NCI-H524 (cell line): ENCODE measurements at regions not wholly inside any gene's neighbourhood (a gene's known extent, or its start where the extent isn't known, plus 50 kb on each side); places are given as distances from the start of the nearest gene placed in this dataset.

ENCODE experiments used
- DNase-seq, 2 experiments: peaks; one replicate each; lab custom pipeline; 2025; lab: John Stamatoyannopoulos, UW

DNA sequence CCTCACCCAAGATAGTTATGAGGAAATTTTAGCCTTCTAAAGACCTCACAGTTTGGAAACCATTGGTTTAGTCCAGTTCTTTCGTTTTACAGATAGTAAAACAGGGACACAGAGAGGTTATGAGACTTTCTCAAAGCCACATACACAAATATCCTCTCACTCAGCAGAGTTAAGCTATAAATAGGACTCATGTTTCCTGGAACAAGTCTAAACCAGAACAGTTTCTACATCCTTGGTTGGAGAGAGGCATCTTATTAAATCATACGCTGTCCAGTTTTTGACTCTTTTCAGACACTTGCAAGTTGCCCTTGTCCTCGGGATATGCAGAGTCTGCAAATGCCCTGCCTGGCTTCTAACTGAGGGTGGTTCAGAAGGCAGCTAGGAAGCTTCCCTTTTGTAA, 462.1 kb upstream of the DEPDC1 start:
- no peak for DNase-seq

DNA sequence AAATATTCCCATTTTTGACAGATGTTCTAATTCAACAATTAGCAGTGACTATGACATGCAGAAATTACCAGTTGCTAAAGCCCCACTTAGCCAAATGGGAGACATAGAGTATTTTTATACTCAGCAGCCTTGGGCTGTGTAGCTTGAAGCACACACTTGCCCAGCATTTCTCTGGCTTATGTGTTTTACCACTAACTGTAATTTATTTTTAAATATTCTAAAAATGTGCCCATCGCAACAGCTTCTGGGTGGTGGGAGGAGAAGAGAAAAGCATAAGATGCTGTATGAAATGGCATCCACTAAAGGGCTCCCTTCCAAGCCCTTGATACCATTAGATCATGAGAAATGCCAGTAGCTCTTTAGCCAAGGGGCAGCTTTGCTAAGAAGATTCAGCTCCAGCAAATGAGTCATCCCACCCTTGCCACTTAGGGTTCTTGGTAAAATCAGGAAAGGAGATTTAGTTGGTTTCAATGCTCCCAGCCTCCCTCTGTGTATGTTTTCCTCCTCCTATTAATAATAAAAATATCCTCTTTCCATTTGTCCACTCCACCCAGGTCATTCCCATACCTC, 462.7 kb upstream of the DEPDC1 start:
- no peak for DNase-seq

DNA sequence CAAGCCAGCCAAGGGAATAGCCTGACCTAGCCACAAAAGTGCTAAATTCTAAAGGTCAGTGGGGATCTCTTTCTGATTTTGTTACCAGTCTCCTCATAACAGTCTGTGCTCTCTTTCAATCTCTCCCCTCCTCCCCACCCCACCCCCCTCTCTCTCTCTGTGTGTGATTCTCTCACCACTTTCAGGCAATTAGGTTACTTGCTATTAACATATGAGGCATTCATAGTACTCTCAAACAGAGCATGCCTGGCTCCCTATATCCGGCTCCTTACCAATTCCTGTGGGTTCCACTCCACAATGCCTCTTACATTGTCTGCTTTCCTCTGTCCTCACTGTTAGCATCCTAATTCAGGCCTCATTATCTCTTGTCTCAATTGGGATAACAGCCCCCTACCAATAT, 464.3 kb upstream of the DEPDC1 start:
- no peak for DNase-seq

DNA sequence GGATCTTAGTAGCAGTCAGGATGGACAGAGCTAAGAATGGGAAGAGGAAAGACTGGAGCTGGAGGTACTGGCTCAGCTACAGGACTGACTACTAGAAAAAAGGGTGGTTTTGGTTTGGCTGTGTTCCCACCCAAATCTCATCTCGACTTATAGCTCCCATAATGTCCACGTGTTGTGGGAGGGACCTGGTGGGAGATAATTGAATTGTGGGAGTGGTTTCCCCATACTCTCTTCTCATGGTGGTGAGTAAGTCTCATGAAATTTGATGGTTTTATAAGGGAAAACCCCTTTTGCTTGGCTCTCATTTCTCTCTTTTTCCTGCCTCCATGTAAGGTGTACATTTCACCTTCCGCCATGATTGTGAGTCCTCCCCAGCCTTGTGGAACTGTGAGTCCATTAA, 466.5 kb upstream of the DEPDC1 start:
- DNase-seq, result no peak

GRCh38 chr1:68969441-68969840, 472.6 kb upstream of the DEPDC1 start:
- no peak for DNase-seq

DNA sequence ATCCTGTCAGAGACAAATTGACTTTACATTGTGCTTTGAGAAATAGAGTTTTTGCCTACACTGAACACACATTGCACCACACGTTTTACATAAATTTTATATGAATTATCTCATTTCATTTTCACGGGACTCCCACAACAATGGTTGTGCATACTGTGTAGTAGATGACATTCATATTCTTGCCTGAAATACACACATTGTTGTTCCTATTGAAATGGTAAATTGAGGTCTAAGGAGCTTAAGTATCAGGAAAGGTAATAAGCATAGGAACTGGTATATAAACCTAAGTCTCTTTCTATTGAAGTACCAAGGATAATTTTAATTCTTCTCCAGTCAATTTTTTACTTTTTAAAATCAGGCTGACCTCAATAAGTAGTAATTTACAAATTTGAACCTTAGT, 473.7 kb upstream of the DEPDC1 start:
- DNase-seq, result no peak

GRCh38 chr1:68973459-68974244, 476.8 kb upstream of the DEPDC1 start:
- DNase-seq, result no peak

GRCh38 chr1:68974447-68974846, 477.6 kb upstream of the DEPDC1 start:
- DNase-seq, result no peak

DNA sequence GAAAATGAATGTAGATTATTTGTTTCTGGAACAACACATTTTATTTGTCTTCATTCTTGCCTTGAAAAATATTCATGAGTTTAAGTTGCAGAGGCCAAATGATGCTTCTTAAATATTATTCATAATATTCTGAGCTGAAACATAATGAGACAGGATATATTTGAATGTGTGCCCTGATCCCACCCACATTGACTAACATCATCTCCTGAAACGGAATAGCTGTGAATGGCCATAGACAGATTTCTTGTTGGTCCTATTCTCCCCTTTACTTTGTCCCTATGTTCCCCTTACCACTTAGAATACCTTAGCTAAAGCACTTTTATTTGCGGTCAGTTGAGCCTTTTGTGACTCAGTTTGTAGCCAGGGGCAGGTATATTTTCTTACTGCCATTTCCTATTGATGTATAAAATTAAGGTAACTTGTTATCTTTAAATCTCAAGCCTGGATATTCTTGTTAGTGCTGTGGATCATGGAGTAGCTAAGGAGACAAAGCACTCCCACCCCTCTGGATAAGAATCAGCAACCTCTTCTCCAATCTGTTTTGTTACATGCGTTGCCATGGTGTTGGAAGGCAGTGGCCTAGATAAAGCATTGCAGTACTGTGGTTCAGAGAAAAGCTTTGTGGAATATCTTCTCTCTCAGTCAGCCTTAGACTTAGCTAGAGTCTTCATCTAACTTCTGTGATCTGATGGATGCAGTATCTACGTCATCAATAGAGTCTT, 478.5 kb upstream of the DEPDC1 start:
- DNase-seq, result no peak

GRCh38 chr1:68976916-68977610, 480.2 kb upstream of the DEPDC1 start:
- no peak for DNase-seq

- DNase-seq, result no peak
Measured at GRCh38 chr1:68979891-68980290, 483.0 kb upstream of the DEPDC1 start.

DNA sequence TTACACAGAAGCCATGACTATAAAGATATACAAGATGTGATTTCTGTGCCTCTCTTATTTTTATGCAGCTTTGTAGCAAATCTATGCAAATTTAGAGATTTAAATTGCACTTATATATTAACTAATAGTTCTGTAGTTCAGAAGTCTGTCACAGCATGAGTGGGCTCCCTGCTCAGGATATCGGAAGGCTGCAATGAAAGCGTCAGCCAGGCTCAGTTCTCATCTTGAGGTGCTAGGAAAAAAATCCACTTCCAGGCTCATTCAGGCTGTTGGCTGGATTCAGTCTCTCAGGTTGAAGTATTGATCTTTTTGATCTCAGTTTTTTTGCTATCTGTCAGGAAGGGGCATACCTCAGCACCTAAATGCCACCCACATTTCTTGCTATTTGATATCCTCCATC, 487.4 kb upstream of the DEPDC1 start:
- no peak for DNase-seq

DNA sequence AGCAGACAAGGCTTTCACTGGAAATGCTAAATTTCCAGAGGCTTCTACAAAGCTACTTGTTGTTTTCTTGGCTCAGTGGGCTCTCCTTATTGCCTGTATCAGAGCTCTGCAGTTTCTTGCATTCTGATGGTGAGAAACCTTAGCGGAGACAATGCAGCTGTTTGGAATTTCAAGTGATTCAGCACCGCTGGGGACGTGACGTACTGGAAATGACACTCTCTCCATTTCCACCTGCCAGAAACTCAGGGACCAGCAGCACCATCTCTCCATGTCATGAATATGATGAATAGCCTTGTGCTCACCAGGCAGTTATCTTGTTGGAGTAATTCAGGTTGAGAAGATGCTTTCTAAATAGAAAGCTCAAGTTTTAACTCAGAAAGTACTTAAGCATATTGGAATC, 497.2 kb upstream of the DEPDC1 start:
- no peak for DNase-seq

GRCh38 chr1:69016468-69016867, 519.6 kb upstream of the DEPDC1 start:
- DNase-seq, result no peak

DNA sequence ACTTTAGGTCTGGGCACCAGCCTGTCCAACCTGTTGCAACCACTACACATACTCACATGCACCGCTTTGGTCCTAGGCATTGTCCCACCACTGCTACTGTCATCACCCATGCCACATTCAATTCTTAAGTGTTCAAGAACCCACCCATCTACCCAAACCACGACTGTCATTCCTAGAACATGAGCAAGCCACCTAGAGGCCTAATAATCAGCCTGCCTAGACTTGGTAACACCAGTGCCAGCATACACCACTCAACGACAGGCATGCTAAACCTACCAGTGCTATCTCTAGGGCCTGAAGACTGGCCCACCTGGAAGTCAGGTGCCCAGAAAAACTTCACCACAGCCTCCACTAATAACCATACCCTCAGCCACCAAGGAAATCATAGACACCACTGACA, 532.8 kb upstream of the DEPDC1 start:
- DNase-seq, result no peak

DNA sequence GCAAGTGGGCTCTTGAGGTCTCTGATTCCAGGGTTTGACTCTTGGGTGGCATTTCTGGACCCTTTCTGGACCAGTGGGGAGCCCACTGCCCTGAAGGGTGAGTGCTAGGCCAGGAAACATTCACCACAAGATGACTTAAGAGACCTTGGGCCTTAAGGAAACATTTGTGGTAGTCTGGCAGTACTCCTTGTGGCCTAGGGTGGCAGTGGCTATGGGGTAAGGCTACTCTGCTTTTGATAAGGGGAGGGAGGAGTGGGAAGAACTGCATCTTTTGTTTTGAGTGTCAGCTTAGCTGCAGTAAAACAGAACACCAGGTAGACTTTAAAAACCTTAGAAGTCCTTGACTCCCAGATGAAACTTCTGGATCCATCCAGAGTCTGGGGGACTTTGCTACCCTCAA, 529.3 kb upstream of the LRRC7 start:
- no peak for DNase-seq

GRCh38 chr1:69045572-69045971, 522.1 kb upstream of the LRRC7 start:
- DNase-seq, result no peak

GRCh38 chr1:69055194-69055593, 512.5 kb upstream of the LRRC7 start:
- DNase-seq, result no peak

- DNase-seq, result no peak
Measured at GRCh38 chr1:69058454-69058853, 509.3 kb upstream of the LRRC7 start.

DNA sequence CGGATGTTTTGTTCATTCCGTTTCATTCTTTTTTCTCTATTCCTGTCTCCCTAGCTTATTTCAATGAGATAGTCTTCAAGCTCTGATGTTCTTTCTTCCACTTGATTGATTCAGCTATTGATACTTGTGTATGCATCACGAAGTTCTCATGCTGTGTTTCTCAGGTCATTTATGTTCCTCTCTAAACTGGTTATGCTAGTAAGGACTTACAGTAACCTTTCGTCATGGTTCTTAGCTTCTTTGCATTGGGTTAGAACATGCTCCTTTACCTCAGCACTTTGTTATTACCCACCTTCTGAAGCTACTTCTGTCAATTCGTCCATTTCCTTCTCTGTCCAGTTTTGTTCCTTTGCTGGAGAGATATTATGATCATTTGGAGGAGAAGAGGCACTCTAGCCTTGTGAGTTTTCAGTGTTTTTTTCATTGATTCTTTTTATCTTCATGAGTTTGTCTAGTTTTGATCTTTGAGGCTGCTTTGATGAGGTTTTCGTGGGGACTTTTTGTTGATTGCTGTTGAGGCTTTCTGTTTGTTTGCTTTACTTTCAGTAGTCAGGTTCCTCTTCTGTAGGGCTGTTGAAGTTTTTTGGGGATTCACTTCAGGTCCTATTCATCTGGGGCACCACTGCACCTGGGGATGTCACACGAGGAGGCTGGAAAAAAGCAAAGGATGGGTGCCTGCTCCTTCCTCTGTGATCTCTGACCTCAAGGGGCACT, 496.9 kb upstream of the LRRC7 start:
- DNase-seq, result no peak

DNA sequence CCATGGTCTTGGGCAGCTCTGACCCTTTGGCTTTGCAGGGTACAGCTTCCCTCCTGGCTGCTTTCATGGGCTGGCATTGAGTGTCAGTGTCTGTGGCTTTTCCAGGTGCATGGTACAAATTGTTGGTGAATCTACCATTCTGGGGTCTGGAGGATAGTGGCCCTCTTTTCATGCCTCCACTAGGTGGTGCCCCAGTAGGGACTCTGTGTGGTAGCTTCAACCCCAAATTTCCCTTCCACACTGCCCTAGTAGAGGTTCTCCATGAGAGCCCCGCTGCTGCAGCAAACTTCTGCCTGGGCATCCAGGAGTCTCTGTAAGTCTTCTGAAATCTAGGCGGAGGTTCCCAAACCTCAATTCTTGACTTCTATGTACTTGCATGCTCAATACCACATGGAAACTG, 494.5 kb upstream of the LRRC7 start:
- DNase-seq, result no peak

- no peak for DNase-seq
Measured at GRCh38 chr1:69076631-69077030, 491.1 kb upstream of the LRRC7 start.
